ENCODE measurements at regions not wholly inside any gene's neighbourhood (a gene's known extent, or its start where the extent isn't known, plus 50 kb on each side); places are given as distances from the start of the nearest gene placed in this dataset.
"Not testable (repeated sequence)": the region's sequence is repeated elsewhere in the genome, so short reads cannot be mapped to it uniquely, and the experiment has no call there.

DNA sequence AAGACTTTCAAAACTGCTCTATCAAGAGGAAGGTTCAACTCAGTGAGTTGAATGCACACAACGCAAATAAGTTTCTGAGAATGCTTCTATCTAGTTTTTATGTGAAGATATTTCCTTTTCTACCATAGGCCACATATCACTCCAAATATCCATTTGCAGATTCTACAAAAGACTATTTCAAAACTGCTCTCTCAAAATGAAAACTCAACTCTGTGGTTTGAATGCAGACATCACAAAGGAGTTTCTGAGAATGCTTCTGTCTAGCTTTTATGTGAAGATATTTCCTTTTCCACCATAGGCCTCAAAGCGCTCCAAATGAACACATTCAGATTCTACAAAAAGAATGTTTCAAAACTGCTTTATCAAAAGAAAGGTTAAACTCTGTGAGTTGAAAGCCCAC, 1093.1 kb upstream of the DEFB115 start:
- not testable (repeated sequence) for FAIRE-seq

GRCh38 chr20:30167540-30167939, 1089.9 kb upstream of the DEFB115 start:
- no peak for FAIRE-seq

DNA sequence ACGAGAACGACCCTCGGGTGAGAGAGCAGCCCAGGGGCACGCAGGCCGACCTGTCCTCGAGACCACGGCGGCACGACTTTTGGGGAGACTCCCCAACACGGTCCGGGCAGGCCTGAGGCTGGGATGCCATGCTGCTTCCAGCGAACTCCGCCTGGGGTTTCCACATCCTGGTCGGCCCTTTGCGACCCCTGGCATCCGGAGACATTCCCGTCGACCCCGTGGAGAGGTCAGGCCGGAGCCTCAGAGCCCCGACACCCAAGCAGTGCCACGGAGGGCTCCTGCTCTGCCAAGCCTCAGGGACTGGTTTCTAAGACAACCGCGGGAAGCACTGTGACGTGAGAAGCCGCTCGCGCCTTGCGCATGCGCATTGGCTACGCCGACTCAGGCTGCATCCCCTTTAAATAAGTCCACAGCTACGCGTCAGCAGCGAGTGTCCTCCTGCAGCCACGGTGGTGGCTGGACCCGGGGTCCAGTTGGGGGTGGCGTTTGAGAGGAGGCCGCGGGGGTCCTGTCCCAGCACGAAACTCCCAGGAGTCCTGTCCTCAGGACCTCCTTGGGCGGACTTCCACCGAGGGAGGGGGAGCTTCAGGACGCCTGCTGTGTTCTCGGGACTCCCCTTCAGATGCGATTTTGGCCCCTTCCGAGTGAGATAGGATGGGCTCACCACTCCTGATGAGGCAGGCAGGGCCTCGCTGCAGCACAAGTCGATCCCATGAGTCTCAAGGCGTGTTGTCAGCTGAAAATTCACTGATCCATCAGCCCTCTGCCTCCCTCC, 1089.3 kb upstream of the DEFB115 start:
- no peak for FAIRE-seq

DNA sequence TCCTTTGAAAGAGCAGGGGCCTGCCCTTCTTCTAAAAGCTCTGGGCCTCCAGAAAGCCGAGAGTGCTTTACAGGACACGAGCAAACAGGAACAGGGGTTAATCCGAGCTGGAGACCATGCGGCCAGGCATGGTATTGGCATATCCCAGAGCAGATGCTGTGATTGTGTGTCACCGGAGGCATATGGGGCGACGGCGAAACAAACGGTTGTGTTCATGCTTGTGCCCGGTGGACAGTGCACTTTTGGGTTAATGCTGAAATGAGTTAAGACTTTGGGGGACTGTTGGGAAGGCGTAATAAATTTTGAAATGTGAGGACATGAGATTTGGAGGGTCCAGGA, 1088.7 kb upstream of the DEFB115 start:
- no peak for FAIRE-seq

- no peak for FAIRE-seq
These were observed 1081.8 kb upstream of the DEFB115 start for GRCh38 chr20:30175681-30176080.

- not testable (repeated sequence) for FAIRE-seq
These were observed 1074.3 kb upstream of the DEFB115 start for GRCh38 chr20:30183124-30183523.

- FAIRE-seq, result not testable (repeated sequence)
These were observed 1065.7 kb upstream of the DEFB115 start for GRCh38 chr20:30191785-30192184.

- not testable (repeated sequence) for FAIRE-seq
These were observed 1023.0 kb upstream of the DEFB115 start for GRCh38 chr20:30234477-30234876.

GRCh38 chr20:30275073-30275472, 982.4 kb upstream of the DEFB115 start:
- FAIRE-seq, result not testable (repeated sequence)

DNA sequence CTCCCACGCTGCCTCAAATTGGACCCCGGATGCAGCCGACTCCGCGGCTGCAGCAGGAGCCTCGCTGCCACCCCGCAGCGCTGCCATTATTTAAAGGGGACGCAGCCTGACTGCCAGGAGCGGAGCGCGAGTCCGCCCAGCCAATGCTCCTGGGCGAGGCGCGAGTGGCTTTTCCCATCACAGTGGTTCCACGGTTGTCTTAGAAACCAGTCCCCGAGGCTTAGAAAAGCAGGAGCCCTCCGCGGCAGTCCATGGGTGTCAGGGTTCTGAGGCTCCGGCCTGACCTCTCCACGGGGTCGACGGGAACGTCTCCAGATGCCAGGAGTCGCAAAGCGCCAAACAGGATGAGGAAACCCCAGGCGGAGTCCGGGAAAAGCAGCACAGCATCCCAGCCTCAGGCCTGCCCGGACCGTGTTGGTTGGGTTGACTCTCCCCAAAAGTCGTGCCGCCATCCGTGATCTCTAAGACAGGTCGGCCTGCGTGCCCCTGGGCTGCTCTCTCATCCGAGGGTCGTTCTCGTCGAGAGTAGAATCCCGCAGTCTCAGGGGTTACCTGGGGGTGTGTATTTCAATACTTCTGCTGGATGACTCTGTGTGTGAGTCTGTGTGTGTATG, 975.8 kb upstream of the DEFB115 start:
- no peak for FAIRE-seq

DNA sequence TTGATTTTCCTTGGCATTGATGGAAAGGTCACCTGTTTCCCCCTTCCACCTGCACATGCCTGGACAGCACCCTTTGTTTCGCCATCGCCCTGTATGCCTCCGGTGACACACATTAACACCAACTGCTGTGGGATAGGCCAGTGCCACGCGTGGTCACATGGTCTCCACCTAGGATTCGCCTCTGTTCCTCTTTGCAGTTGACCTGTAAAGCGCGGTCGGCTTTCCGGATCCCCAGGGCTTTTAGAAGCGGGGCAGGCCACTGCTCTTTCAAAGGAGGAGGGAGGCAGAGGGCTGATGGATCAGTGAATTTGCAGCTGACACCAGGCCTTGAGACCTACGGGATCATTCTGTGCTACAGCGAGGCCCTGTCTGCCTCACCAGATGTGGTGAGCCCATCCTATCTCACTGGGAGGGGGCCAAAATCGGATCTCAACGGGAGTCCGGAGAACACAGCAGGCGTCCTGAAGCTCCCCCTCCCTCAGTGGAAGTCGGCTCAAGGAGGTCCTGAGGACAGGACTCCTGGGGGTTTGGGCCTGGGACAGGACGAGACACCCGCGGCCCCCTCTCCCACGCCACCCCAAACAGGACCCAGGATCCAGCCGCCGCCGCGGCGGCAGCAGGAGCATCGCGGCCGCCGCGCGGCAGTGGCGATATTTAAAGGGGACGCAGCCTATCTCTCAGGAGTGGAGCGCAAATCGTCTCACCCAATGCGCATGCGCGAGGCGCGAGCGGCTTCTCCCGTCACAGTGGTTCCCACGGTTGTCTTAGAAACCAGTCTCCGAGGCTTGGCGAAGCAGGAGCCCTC, 973.8 kb upstream of the DEFB115 start:
- peak; percentile 85 for FAIRE-seq

DNA sequence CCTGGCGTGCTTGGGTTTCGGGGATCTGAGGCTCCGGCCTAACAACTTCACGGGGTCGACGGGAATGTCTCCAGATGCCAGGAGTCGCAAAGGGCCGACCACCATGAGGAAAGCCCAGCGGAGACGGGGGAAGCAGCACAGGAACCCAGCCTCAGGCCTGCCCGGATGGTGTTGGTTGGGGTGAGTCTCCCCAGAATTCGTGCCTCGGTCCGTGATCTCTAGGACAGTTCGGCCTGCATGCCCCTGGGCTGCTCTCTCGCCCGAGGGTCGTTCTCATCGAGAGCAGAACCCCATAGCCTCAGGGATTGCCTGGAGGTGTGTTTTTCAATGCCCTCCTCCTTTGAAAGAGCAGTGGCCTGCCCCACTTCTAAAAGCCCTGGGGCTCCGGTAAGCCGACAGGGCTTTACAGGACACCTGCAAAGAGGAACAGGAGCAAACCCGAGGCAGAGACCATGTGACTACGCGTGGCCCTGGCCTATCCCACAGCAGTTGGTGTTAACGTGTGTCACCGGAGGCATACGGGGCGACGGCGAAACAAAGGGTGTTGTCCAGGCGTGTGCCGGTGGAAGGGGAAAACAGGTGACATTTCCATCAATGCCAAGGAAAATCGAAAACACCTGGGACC, 973.1 kb upstream of the DEFB115 start:
- FAIRE-seq, result no peak

DNA sequence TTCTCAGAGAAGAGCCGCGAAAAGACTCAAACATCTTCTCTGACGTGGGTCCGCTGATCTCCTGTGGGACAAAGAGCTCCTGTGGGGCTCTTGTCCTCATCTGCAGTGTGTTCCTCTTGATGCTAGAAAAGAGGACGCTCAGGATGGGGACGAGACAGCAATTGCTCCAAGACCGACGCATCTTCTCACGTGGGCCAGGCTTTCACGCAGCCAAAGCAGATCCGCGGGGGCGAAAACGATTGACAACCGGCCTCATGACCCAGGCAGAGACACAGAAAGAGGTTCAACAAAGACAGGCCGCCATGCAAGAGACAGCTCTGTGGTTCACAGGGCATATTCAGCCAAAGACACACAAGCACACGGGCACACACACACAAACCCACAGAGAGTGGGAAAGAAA, 971.8 kb upstream of the DEFB115 start:
- FAIRE-seq, result no peak

- FAIRE-seq, result no peak
These were observed 971.3 kb upstream of the DEFB115 start for GRCh38 chr20:30286157-30286556.

DNA sequence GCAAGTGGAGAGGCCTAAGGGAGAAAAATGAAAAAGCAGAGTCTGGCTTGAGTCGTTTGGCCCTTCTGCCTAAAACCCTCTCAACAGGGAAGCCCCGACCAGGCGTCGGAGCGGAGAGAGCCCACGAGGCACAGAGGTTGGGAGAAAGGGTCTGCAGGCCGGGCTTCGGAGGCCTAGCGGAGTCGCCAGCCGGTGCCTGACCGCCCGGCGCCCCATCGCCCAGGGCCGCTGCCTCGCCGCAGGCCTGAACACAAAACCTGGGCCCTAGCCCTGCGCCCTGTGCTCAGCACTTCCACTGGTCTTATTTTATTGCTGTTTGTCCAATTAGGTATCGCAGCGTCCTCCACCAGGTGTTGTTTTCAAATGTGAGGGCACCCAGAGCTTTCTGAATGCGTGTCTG, 970.0 kb upstream of the DEFB115 start:
- not testable (repeated sequence) for FAIRE-seq

DNA sequence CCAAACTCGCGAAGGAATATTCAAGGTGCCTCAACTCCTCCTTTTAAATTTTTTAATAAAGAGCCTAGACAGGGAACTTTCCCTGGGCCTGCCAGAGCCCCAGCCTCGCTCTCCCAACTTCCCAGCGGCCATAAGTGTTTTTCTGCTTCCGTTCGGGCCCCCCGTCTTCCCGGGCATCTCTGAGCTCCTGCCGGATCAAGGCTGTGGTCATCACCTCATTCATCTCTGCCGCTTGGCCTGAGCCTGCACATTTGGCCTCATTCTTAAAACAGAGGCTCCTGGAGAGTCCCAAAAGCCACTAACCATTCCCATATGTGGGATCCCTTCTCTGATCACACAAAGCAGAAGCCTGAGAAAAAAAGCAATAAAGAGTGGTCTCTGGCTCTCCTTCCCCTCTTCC, 969.1 kb upstream of the DEFB115 start:
- no peak for FAIRE-seq

- FAIRE-seq, result not testable (repeated sequence)
These were observed 968.4 kb upstream of the DEFB115 start for GRCh38 chr20:30289049-30289448.

DNA sequence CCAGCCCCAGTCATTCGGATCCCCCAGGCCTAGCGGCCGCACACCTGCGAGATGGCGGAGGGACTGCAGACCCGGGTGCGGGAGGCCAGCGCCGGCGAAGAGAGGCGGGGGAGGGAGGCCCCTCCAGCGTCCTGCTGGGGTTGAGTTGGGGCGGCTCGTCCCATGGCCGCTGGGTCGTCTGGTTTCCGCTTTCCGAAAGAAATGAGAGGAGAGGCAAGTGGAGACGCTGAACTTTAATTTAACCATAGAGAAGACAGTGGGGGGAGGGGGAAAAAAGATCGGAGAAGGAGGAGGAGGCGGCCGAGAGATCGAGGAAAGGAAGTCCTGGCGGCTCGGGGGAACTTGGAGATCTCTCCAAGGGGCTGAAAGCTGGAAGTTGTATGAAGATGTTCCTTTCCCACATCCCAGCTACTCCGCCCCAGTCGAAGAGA, 967.7 kb upstream of the DEFB115 start:
- FAIRE-seq, result not testable (repeated sequence)

DNA sequence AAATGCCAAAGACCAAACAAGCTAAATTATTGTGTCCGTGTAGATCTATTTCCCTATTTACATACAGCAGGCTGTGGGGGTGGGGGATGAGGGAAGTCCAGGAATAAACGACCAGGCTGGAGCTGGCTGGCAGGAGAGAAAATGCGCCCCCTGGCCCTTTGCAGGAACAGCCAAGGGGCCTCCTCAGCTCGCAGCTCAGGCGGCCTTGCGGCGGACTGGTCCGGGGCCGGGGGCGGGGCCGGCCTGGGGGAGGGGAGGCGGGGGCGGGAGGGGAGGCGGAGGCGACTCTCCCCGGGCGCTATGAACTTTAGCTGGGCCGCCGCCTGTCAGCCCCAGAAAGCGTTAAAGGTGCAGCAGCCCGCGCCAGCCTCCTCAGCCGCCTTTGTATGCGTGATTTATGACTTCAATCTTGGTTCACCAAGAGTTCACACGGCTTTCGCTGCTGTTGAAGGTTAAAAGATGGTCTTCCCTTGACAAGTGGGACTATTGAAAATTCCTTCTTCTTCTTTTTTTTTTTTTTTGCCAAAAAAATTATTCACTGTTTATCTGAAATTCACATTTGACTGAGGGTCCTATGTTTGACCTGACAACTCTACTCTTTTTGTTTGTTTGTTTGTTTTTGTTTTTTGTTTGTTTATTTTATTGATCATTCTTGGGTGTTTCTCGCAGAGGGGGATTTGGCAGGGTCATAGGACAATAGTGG, 967.0 kb upstream of the DEFB115 start:
- FAIRE-seq, result not testable (repeated sequence)

DNA sequence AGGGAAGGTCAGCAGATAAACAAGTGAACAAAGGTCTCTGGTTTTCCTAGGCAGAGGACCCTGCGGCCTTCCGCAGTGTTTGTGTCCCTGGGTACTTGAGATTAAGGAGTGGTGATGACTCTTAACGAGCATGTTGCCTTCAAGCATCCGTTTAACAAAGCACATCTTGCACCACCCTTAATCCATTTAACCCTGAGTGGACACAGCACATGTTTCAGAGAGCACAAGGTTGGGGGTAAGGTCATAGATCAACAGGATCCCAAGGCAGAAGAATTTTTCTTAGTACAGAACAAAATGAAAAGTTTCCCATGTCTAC, 966.4 kb upstream of the DEFB115 start:
- not testable (repeated sequence) for FAIRE-seq

GRCh38 chr20:30291686-30292085, 965.8 kb upstream of the DEFB115 start:
- FAIRE-seq, result not testable (repeated sequence)

GRCh38 chr20:30295396-30295795, 962.1 kb upstream of the DEFB115 start:
- FAIRE-seq, result not testable (repeated sequence)

- FAIRE-seq, result not testable (repeated sequence)
These were observed 961.5 kb upstream of the DEFB115 start for GRCh38 chr20:30295967-30296366.
